SK-N-SH (cell line): ENCODE measurements at regions not wholly inside any gene's neighbourhood (a gene's known extent, or its start where the extent isn't known, plus 50 kb on each side); places are given as distances from the start of the nearest gene placed in this dataset.

ENCODE experiments used
- CTCF ChIA-PET: fragments of 300-600, 350-600 bp; formaldehyde crosslinking; extraction: SDS; loops from one replicate; lab custom pipeline; 2021; lab: Yijun Ruan, JAX
- POLR2A ChIA-PET: fragments of 350-600 bp; sonication (Branson Sonifier 250); formaldehyde crosslinking; extraction: SDS; loops from one replicate; lab custom pipeline; 2020; ENCODE audit warnings: antibody characterized with exemption, inconsistent platforms; lab: Yijun Ruan, JAX
- DNase-seq: peaks from one replicate; pipeline ENCODE4 v3.0.0; 2012
- H2AFZ ChIP-seq: fragments of 200-600 bp; sonication (generic); 2 replicates; pipeline ENCODE4 v1.8.1; 2016; ENCODE audit warnings: antibody characterized with exemption, mild to moderate bottlenecking, low read depth
- H3F3A ChIP-seq: fragments of 200-600 bp; sonication (generic); replicated peaks from 2 replicates; pipeline ENCODE3; 2016; ENCODE audit warnings: antibody characterized with exemption, mild to moderate bottlenecking; ENCODE audit not compliant: insufficient read depth
- H3K27ac ChIP-seq, 2 experiments: fragments of 200-500 bp in 1 of 2; fragments of 200-600 bp in 1 of 2; sonication (Bioruptor generic) in 1 of 2; sonication (generic), shearing (Covaris generic) in 1 of 2; 2 replicates each; pipeline versions ENCODE4 v1.5.1 to v1.6.1; 2014 to 2016; ENCODE audit warnings: low read depth in 2 of 2, inconsistent platforms in 1 of 2, low read length in 1 of 2, mild to moderate bottlenecking in 1 of 2, mixed read lengths in 1 of 2
- H3K27me3 ChIP-seq: fragments of 200-600 bp; sonication (generic), shearing (Covaris generic); 2 replicates; pipeline ENCODE4 v1.6.1; 2016; ENCODE audit warnings: mixed run types; ENCODE audit not compliant: insufficient read depth
- H3K36me3 ChIP-seq, 2 experiments: fragments of 200-500 bp in 1 of 2; fragments of 200-600 bp in 1 of 2; sonication (Bioruptor generic) in 1 of 2; sonication (generic) in 1 of 2; replicated peaks in 1 of 2; 2 replicates each; pipeline versions ENCODE3 to v1.5.1; 2014 to 2016; ENCODE audit warnings: low read length in 1 of 2, mild to moderate bottlenecking in 1 of 2; ENCODE audit not compliant: insufficient read depth in 2 of 2, control insufficient read depth in 1 of 2
- H3K4me1 ChIP-seq, 2 experiments: fragments of 200-500 bp in 1 of 2; fragments of 200-600 bp in 1 of 2; sonication (Bioruptor generic) in 1 of 2; sonication (generic), shearing (Covaris generic) in 1 of 2; 2 replicates each; pipeline versions ENCODE4 v1.5.1 to v1.6.1; 2014 to 2016; ENCODE audit warnings: low read depth in 1 of 2, low read length in 1 of 2, mixed run types in 1 of 2; ENCODE audit not compliant: insufficient read depth in 2 of 2, control insufficient read depth in 1 of 2
- H3K4me2 ChIP-seq: fragments of 200-600 bp; sonication (generic), shearing (Covaris generic); 2 replicates; pipeline ENCODE4 v1.6.1; 2017; ENCODE audit warnings: mixed run types
- H3K4me3 ChIP-seq, 2 experiments: fragments of 200-500 bp in 1 of 2; fragments of 200-600 bp in 1 of 2; sonication (Bioruptor generic) in 1 of 2; sonication (generic), shearing (Covaris generic) in 1 of 2; 2 replicates each; pipeline versions ENCODE4 v1.5.1 to v1.8.1; 2014 to 2016; ENCODE audit warnings: low read depth in 2 of 2, inconsistent platforms in 1 of 2, low read length in 1 of 2, mild to moderate bottlenecking in 1 of 2, mixed read lengths in 1 of 2, moderate library complexity in 1 of 2
- H3K79me2 ChIP-seq: fragments of 200-600 bp; sonication (generic); 2 replicates; pipeline ENCODE4 v1.8.1; 2017; ENCODE audit warnings: mild to moderate bottlenecking; ENCODE audit not compliant: insufficient read depth
- H3K9ac ChIP-seq: fragments of 200-600 bp; sonication (generic); 2 replicates; pipeline ENCODE4 v1.6.1; 2017; ENCODE audit warnings: mixed run types
- H3K9me2 ChIP-seq: fragments of 200-600 bp; sonication (generic); 2 replicates; pipeline ENCODE4 v1.6.1; 2017; ENCODE audit warnings: mixed run types
- H3K9me3 ChIP-seq: fragments of 200-600 bp; sonication (generic); 2 replicates; pipeline ENCODE4 v1.6.1; 2017; ENCODE audit warnings: mixed run types, mild to moderate bottlenecking, moderate library complexity
- H4K20me1 ChIP-seq: fragments of 200-600 bp; sonication (generic); 2 replicates; pipeline ENCODE4 v1.6.1; 2017; ENCODE audit warnings: mild to moderate bottlenecking, mixed run types; ENCODE audit not compliant: insufficient read depth
- CHD2 ChIP-seq: fragments of 150-350 bp; IDR thresholded peaks from 2 replicates; pipeline ENCODE4 v1.6.1; 2018; ENCODE audit warnings: low read length; ENCODE audit not compliant: partially characterized antibody
- EZH2phosphoT487 ChIP-seq: fragments of 200-600 bp; sonication (generic); IDR thresholded peaks from 2 replicates; pipeline ENCODE4 v1.6.1; 2017; ENCODE audit warnings: low read depth, mixed run types, mild to moderate bottlenecking, antibody characterized with exemption, moderate library complexity, borderline replicate concordance
- FOXJ3 ChIP-seq: sonication (generic); formaldehyde crosslinking; IDR thresholded peaks from 2 replicates; pipeline ENCODE4 v1.5.1; 2020; ENCODE audit warnings: mild to moderate bottlenecking, missing genetic modification reagents
- GABPA ChIP-seq: IDR thresholded peaks from 2 replicates; pipeline ENCODE4 v1.4.0; 2012; ENCODE audit warnings: low read depth, mild to moderate bottlenecking
- JUND ChIP-seq: IDR thresholded peaks from 2 replicates; pipeline ENCODE4 v1.4.0; 2012
- MEF2A ChIP-seq: IDR thresholded peaks from 2 replicates; pipeline ENCODE4 v1.4.0; 2012; ENCODE audit warnings: low read depth, borderline replicate concordance
- MXI1 ChIP-seq: IDR thresholded peaks from 2 replicates; pipeline ENCODE4 v1.6.1; 2012; ENCODE audit warnings: mild to moderate bottlenecking, low read depth, low read length, improper control_type of control experiment
- RAD21 ChIP-seq: IDR thresholded peaks from 2 replicates; pipeline ENCODE4 v1.6.1; 2012; ENCODE audit warnings: mild to moderate bottlenecking, low read length
- REST ChIP-seq: IDR thresholded peaks from 2 replicates; pipeline ENCODE4 v1.6.1; 2012; ENCODE audit warnings: mild to moderate bottlenecking, low read depth, low read length, moderate library complexity
- RFX5 ChIP-seq: IDR thresholded peaks from 2 replicates; pipeline ENCODE4 v1.6.1; 2012; ENCODE audit warnings: mild to moderate bottlenecking, improper control_type of control experiment, low read length
- TAF1 ChIP-seq: IDR thresholded peaks from 2 replicates; pipeline ENCODE4 v1.6.1; 2012; ENCODE audit warnings: low read depth, mild to moderate bottlenecking, low read length, moderate library complexity, borderline replicate concordance
- USF2 ChIP-seq: fragments of 150-350 bp; IDR thresholded peaks from 2 replicates; pipeline ENCODE4 v1.6.1; 2017; ENCODE audit warnings: antibody characterized with exemption, low read length, low read depth, borderline replicate concordance
- ZBTB33 ChIP-seq: IDR thresholded peaks from 2 replicates; pipeline ENCODE4 v1.4.0; 2012; ENCODE audit warnings: low read depth, borderline replicate concordance
- WGBS: methylation state at CpG from one replicate; pipeline ENCODE4 v1.1.6; 2017; ENCODE audit warnings: low lambda C conversion rate; 5-methylcytosine and 5-hydroxymethylcytosine counted together
- TF ChIP-seq, protein P1 (sequence below): IDR thresholded peaks from 2 replicates; pipeline ENCODE4 v1.4.0; 2012; ENCODE audit warnings: low read depth, borderline replicate concordance

- no peaks in the 10 kb centered on the region for H3K9me2 ChIP-seq
- H3K4me1 ChIP-seq, result peaks cover 0 to 11% of the 10 kb centered on the region in 2 experiments; a peak in 1 of 4 replicates
- no peaks in the 10 kb centered on the region for H3K79me2 ChIP-seq
- POLR2A ChIA-PET, result no interaction called here
- no peak for DNase-seq
- H4K20me1 ChIP-seq, result no peaks in the 10 kb centered on the region
- TF ChIP-seq, protein P1, sequence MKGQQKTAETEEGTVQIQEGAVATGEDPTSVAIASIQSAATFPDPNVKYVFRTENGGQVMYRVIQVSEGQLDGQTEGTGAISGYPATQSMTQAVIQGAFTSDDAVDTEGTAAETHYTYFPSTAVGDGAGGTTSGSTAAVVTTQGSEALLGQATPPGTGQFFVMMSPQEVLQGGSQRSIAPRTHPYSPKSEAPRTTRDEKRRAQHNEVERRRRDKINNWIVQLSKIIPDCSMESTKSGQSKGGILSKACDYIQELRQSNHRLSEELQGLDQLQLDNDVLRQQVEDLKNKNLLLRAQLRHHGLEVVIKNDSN, result no peak
- TF ChIP-seq MEF2A, result no peak
- TF ChIP-seq MXI1, result no peak
- TF ChIP-seq JUND, result no peak
- no peak for TF ChIP-seq TAF1
- TF ChIP-seq RAD21, result no peak
- TF ChIP-seq USF2, result no peak
- no peak for TF ChIP-seq EZH2phosphoT487
- no peak for TF ChIP-seq CHD2
- TF ChIP-seq REST, result no peak
- TF ChIP-seq ZBTB33, result no peak
- TF ChIP-seq GABPA, result no peak
- TF ChIP-seq RFX5, result no peak
- no peak for TF ChIP-seq FOXJ3 (CRISPR knock-in tag)
- TF ChIP-seq, all 33 proteins: peak for 0
- Histone ChIP-seq H3K27me3 (no peaks in the 10 kb centered on the region), H3F3A (no peaks in the 10 kb centered on the region), H3K4me3 (no peak overlapping the region), H3K4me2 (no peak overlapping the region), H3K36me3 (no peaks in the 10 kb centered on the region), H3K9ac (no peak overlapping the region), H2AFZ (no peak overlapping the region), H3K9me3 (no peaks in the 10 kb centered on the region), H3K27ac (no peak overlapping the region)
- CTCF ChIA-PET, result no interaction called here
- WGBS, result 67% methylated on average over 4 of the region's 6 CpGs
Measured at GRCh38 chr5:6221141-6221626, 157.2 kb downstream of the MED10 start.
